GM12892 (cell line): ENCODE measurements at regions not wholly inside any gene's neighbourhood (a gene's known extent, or its start where the extent isn't known, plus 50 kb on each side); places are given as distances from the start of the nearest gene placed in this dataset.

Source experiments
- POLR2A ChIP-seq: IDR thresholded peaks from 2 replicates; pipeline ENCODE4 v1.6.1; 2011; ENCODE audit warnings: low read depth, low read length, control low read depth
- POLR2AphosphoS5 ChIP-seq: IDR thresholded peaks from 2 replicates; pipeline ENCODE4 v1.6.1; 2011; ENCODE audit warnings: low read depth, low read length, control low read depth
- TAF1 ChIP-seq: IDR thresholded peaks from 2 replicates; pipeline ENCODE4 v1.6.1; 2011; ENCODE audit warnings: low read depth, mild to moderate bottlenecking, control low read depth, low read length, borderline replicate concordance

- no peak for TF ChIP-seq POLR2A
- TF ChIP-seq POLR2AphosphoS5, result no peak
- no peak for TF ChIP-seq TAF1
These were observed 113.4 kb upstream of the PKDCC start for GRCh38 chr2:41934329-41934958.
